ENCODE measurements at regions not wholly inside any gene's neighbourhood (a gene's known extent, or its start where the extent isn't known, plus 50 kb on each side); places are given as distances from the start of the nearest gene placed in this dataset.
A peak's percentile ranks its signal among the peaks of the same experiment; 100 is the strongest.

GRCh38 chr9:108759835-108760234 is 96.0 kb downstream of the ACTL7B start:
- DNase-seq (ENCODE audit: low spot score, unreplicated experiment) = no peak
- peaks cover 3% of the 10 kb centered on the region for H3K9me3 Mint-ChIP-seq (ENCODE audit: low read depth)
- no peak overlapping the region for H3K4me3 Mint-ChIP-seq (ENCODE audit: low read depth)
- no peaks in the 10 kb centered on the region for H3K36me3 Mint-ChIP-seq (ENCODE audit: insufficient read depth)
- TF ChIP-seq, protein P1, sequence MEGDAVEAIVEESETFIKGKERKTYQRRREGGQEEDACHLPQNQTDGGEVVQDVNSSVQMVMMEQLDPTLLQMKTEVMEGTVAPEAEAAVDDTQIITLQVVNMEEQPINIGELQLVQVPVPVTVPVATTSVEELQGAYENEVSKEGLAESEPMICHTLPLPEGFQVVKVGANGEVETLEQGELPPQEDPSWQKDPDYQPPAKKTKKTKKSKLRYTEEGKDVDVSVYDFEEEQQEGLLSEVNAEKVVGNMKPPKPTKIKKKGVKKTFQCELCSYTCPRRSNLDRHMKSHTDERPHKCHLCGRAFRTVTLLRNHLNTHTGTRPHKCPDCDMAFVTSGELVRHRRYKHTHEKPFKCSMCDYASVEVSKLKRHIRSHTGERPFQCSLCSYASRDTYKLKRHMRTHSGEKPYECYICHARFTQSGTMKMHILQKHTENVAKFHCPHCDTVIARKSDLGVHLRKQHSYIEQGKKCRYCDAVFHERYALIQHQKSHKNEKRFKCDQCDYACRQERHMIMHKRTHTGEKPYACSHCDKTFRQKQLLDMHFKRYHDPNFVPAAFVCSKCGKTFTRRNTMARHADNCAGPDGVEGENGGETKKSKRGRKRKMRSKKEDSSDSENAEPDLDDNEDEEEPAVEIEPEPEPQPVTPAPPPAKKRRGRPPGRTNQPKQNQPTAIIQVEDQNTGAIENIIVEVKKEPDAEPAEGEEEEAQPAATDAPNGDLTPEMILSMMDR (IDR thresholded peaks at IDR 0.05; ENCODE audit: unreplicated experiment) = no peak
- H3K27ac Mint-ChIP-seq = peak overlapping the region; percentile 41
- H3K27me3 Mint-ChIP-seq = peaks cover 49% of the 10 kb centered on the region
- peaks cover 11% of the 10 kb centered on the region for H3K4me1 Mint-ChIP-seq (ENCODE audit: low read depth)

DNA sequence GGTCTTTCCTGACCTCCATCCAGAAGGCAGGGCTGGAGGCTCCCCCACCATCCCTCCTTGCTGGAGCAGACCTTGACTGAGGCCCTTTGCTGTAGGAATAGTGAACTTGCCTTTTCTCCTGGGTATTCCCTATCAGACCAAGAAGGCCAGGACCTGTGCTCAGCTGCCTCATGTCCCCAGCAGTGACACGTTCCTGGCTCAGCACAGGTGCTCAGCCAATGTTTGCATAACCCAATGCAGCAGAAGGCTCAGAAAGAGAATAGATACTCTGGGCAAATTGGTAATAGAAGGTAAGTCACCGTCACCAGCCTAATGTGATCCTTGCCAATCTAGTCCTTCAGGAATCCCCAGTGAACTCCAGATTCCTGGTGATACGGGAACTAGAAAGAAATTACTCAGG is 96.4 kb downstream of the ACTL7B start:
- Mint-ChIP-seq H3K4me1 (ENCODE audit: low read depth) (peaks cover 11% of the 10 kb centered on the region), H3K27me3 (peaks cover 49% of the 10 kb centered on the region), H3K36me3 (ENCODE audit: insufficient read depth) (no peaks in the 10 kb centered on the region), H3K27ac (peak overlapping the region; percentile 41), H3K9me3 (ENCODE audit: low read depth) (peaks cover 3% of the 10 kb centered on the region), H3K4me3 (ENCODE audit: low read depth) (no peak overlapping the region)
- TF ChIP-seq, protein P1 (IDR thresholded peaks at IDR 0.05; ENCODE audit: unreplicated experiment) = no peak
- no peak for DNase-seq (ENCODE audit: low spot score, unreplicated experiment)

GRCh38 chr9:108756746-108757490 is 98.9 kb downstream of the ACTL7B start:
- H3K27ac Mint-ChIP-seq = no peak overlapping the region
- DNase-seq (ENCODE audit: low spot score, unreplicated experiment) = no peak
- H3K4me1 Mint-ChIP-seq (ENCODE audit: low read depth) = peaks cover 11% of the 10 kb centered on the region
- H3K9me3 Mint-ChIP-seq (ENCODE audit: low read depth) = peaks cover 6% of the 10 kb centered on the region
- peaks cover 57% of the 10 kb centered on the region for H3K27me3 Mint-ChIP-seq
- TF ChIP-seq, protein P1 (IDR thresholded peaks at IDR 0.05; ENCODE audit: unreplicated experiment) = peak; percentile 44
- H3K36me3 Mint-ChIP-seq (ENCODE audit: insufficient read depth) = no peaks in the 10 kb centered on the region
- no peak overlapping the region for H3K4me3 Mint-ChIP-seq (ENCODE audit: low read depth)

DNA sequence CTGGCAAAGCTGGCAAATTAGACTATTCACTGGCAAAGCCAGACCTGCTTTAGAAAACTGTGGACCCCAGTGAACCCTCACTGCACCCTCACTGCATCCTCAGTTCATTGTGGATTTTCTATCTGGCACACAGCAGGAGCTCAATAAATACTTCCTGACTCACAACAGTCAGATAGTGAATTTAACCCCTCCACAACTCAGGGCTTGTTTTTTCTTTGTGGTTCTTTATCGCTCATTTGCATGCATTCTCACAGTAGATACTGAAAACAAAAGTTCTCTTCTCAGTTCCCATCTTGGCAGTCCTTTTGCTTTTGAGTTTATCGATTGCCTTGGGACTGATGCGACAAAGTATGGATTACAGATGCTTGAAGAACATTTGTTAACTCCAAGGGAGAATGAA is 99.8 kb downstream of the ACTL7B start:
- DNase-seq (ENCODE audit: low spot score, unreplicated experiment) = no peak
- TF ChIP-seq, protein P1 (IDR thresholded peaks at IDR 0.05; ENCODE audit: unreplicated experiment) = no peak
- no peak overlapping the region for H3K4me3 Mint-ChIP-seq (ENCODE audit: low read depth)
- no peaks in the 10 kb centered on the region for H3K36me3 Mint-ChIP-seq (ENCODE audit: insufficient read depth)
- peaks cover 11% of the 10 kb centered on the region for H3K4me1 Mint-ChIP-seq (ENCODE audit: low read depth)
- H3K27ac Mint-ChIP-seq = no peak overlapping the region
- peaks cover 6% of the 10 kb centered on the region for H3K9me3 Mint-ChIP-seq (ENCODE audit: low read depth)
- peaks cover 49% of the 10 kb centered on the region for H3K27me3 Mint-ChIP-seq

GRCh38 chr9:108751369-108751768 is 104.4 kb downstream of the ACTL7B start:
- H3K4me1 Mint-ChIP-seq (ENCODE audit: low read depth) = no peaks in the 10 kb centered on the region
- TF ChIP-seq, protein P1 (IDR thresholded peaks at IDR 0.05; ENCODE audit: unreplicated experiment) = no peak
- no peak overlapping the region for H3K27ac Mint-ChIP-seq
- DNase-seq (ENCODE audit: low spot score, unreplicated experiment) = no peak
- H3K36me3 Mint-ChIP-seq (ENCODE audit: insufficient read depth) = no peaks in the 10 kb centered on the region
- no peak overlapping the region for H3K4me3 Mint-ChIP-seq (ENCODE audit: low read depth)
- peaks cover 3% of the 10 kb centered on the region for H3K9me3 Mint-ChIP-seq (ENCODE audit: low read depth)
- peaks cover 38% of the 10 kb centered on the region for H3K27me3 Mint-ChIP-seq
